Fibroblast of gingiva (primary cell): ENCODE measurements at regions not wholly inside any gene's neighbourhood (a gene's known extent, or its start where the extent isn't known, plus 50 kb on each side); places are given as distances from the start of the nearest gene placed in this dataset.
"Not testable (repeated sequence)": the region's sequence is repeated elsewhere in the genome, so short reads cannot be mapped to it uniquely, and the experiment has no call there.

Source experiments
- DNase-seq: peaks from one replicate; pipeline ENCODE4 v3.0.0-alpha.2; 2011; ENCODE audit warnings: low read depth

DNA sequence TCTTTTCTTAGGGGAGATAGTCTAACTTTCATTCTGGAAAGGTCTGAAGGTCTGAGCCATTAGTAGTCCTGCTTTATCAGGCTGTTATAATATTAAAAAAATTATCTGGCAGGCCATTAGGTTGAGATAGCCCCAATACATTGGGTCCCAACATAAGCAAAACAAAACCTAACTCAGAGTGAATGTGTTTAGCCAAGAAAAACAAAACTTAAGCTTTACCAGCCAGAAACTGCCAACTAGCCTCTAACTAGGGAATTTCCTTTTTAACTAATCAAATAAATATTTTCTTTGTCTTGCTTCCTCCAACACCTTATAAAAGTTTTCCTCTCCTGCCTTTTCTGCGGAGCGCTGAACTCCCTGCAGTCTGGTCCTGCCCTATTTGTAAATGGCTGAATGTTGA is 1137.7 kb upstream of the CNTN5 start:
- no peak for DNase-seq

- DNase-seq, result no peak
Measured at GRCh38 chr11:97888641-97889040, 1132.1 kb upstream of the CNTN5 start.

- no peak for DNase-seq
Measured at GRCh38 chr11:97890466-97890865, 1130.3 kb upstream of the CNTN5 start.

- no peak for DNase-seq
Measured at GRCh38 chr11:97893612-97894011, 1127.1 kb upstream of the CNTN5 start.

DNA sequence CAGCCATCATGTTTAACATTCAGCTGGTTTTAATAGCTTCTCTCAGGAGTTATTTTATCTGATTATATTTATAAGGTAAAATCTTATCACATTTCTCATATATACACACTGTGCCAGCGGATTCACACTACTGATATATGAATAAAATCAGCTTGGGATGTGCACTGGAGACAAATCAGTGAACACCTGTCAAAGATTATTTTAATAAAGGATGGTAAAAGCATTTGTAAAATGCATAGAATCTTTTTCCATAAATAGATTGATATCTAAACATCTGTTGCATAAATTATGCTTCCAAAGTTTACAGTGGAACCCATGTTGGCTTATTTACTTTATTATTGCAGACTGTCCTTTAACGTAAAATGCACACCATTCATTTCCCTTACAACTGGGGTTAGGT is 1125.8 kb upstream of the CNTN5 start:
- no peak for DNase-seq

- no peak for DNase-seq
Measured at GRCh38 chr11:97895572-97895971, 1125.2 kb upstream of the CNTN5 start.

GRCh38 chr11:97902828-97903227 is 1117.9 kb upstream of the CNTN5 start:
- no peak for DNase-seq

GRCh38 chr11:97905101-97905500 is 1115.6 kb upstream of the CNTN5 start:
- DNase-seq, result no peak

DNA sequence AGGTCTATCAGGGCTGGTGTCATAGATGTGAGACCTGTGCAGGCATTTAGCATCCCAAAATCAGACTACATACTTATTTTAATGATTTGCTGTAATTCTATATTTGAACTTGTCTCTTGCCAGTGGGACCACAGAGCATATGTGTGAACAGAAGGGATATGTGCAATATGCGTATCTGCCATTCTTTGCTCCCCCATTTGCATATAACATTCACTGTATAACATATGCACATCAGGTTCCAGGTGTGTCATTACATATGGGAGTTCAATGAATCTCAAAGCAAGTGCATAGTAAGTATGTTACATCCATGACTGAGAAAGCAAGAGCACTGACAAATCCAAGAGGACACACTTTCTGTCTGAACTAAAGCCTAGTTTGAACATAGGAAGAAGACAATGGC is 1115.1 kb upstream of the CNTN5 start:
- DNase-seq, result no peak

GRCh38 chr11:97908354-97908753 is 1112.4 kb upstream of the CNTN5 start:
- no peak for DNase-seq

- DNase-seq, result no peak
Measured at GRCh38 chr11:97909614-97910399, 1110.9 kb upstream of the CNTN5 start.

GRCh38 chr11:97912629-97913028 is 1108.1 kb upstream of the CNTN5 start:
- no peak for DNase-seq

GRCh38 chr11:97922933-97923332 is 1097.8 kb upstream of the CNTN5 start:
- not testable (repeated sequence) for DNase-seq

DNA sequence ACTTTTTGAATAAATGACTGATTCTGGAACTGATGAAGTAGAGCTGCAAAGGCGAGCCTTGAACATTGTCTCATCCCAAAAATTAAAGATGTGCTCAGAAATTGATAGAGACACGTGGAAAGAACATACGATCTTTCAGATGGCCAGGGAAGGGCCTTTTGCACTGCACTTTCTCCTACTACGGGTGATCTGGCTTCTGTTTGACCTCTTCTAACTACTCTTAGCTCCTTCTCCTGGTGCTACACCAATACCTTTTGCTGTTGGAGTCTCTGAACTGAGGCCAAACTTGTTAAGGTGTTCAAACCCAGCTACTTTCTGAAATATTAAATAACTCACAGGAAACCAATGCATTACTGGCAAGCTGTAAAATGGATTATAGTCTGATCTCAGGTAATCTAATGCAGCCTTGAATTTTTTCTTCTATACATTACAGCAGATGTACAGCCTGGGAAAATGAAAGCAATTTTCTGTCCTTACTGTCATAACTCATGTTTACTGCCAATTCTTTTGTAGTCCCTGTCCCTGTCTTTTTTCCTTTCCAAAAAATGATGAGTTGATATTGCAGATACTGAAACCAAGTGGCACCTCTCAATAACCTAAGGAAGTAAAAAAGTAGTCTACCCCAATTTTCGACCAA is 1086.1 kb upstream of the CNTN5 start:
- no peak for DNase-seq

DNA sequence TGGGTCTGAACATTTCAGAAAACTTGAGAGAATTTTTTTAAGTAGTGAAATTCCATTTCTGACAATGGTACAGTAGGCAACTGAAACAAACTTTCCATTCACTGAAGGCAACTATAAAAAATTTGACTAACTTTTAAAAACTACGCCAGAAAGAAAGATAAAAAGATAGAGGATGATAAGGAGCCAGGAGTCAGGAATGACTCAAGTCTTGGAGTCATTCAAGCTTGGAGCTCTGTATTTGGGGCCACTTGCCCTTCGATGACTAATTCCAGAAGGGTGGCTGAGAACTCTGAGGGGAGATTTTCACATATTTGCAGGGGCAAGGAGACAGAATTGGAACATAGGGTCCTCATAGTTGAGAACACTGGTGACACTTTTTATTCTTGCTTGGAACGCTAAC is 1083.2 kb upstream of the CNTN5 start:
- DNase-seq, result no peak

DNA sequence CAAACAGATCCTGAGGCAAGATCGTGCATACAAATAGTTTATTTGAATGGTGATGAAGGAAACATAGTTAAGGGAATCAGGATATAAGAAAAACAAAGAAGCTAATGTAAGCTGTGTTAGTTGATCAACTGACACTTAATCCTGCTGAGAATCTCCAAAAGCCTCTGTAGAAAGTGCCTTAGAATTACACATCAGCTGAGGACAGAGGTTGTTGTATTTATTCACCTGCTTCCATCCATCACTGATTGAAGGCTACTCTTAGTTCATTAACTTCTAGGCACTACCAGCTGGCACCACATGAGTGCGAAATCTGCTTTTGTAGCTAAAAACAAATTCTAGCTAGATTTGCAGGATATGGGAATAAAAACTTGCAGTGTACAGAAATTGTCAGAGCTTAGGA is 1082.0 kb upstream of the CNTN5 start:
- no peak for DNase-seq

- DNase-seq, result no peak
Measured at GRCh38 chr11:97943493-97943892, 1077.3 kb upstream of the CNTN5 start.

DNA sequence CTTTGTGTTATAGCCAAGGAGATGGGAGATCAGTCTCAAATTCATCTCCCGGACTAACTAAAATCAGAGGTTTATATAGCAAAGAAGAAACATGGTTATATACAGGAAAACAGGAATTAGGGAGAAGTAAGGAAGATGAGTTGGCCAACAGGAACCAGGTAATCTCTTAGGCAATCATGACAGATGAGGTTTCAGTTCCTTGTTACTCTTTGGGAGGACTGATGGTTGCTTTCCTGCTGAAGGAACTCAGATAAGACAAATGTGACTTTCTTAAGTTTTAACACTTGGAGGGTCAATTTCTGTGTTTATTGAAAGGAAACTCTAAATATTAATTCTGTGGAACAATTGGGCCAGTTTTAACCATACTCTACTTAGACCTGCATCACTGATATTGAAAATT is 1072.0 kb upstream of the CNTN5 start:
- no peak for DNase-seq

- DNase-seq, result no peak
Measured at GRCh38 chr11:97955595-97955994, 1065.2 kb upstream of the CNTN5 start.

DNA sequence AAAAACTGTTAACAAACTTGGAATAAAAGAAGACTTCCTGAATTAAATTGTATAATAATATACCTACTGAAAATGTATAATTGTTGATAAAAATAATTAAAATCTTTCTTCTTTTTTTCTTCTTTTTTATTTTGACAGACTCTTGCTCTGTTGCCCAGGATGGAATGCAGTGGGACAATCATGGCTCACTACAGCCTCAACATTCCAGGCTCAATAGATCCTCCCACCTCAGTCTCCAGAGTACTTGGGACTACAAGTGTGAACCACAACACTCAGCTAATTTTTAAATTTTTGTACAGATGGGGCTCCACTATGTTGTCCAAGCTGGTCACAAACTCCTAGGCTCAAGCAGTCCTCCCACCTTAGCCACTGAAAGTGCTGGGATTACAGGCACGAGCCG is 1063.8 kb upstream of the CNTN5 start:
- DNase-seq, result no peak

DNA sequence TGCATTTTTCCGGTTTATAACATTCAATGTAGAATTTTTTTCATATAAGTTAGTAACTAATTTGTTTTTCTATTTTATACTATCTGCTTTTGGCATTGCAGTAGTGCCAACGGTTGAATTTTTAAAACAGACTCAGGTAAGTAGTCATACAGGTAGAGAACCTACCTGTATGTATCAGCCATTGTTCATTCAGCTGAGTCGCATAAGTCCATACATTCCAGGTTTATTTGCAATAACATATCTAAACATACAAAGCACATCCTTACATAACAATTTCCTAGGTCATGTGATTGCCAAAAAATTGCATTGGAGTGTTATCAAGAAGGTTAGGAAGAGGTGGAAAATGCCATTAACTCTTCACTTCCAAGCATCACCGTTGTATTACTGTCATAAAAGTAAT is 1059.3 kb upstream of the CNTN5 start:
- no peak for DNase-seq

- no peak for DNase-seq
Measured at GRCh38 chr11:97962758-97963157, 1058.0 kb upstream of the CNTN5 start.

- no peak for DNase-seq
Measured at GRCh38 chr11:97963528-97964331, 1057.0 kb upstream of the CNTN5 start.
